ENCODE measurements at regions not wholly inside any gene's neighbourhood (a gene's known extent, or its start where the extent isn't known, plus 50 kb on each side); places are given as distances from the start of the nearest gene placed in this dataset.

DNA sequence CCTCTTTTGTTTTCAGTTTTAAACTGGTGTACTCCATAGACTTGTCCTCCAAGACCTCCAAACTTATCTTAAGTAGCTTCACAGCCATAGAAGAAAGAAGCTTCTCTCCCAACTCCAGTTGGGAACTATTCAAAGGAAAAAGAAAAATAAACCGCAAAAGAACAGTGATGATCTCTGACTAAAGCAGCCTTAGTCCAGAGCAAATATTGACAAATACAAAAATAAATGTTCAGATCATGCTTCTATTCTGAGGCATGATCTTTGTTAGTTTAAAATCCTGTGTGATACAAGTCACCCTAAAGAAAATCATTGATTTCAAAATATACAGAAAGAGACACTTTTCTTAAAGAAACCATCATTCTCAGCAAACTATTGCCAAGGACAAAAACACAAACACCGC is 373.0 kb upstream of the SMIM30 start:
- intact Hi-C loops (cut with micrococcal nuclease), result loop anchor here (5.0 kb wide), 1 partner anchor 514 kb away; no protein-coding TSS in a partner anchor
- H3K4ac ChIP-seq (ENCODE audit: low read depth, low read length), result no peak overlapping the region
- no peaks in the 10 kb centered on the region for H3K4me1 ChIP-seq (ENCODE audit: control insufficient read depth, insufficient read depth, low read length)
- no peak overlapping the region for H4K8ac ChIP-seq (ENCODE audit: low read depth in 2 of 2, low read length in 2 of 2)
- H4K5ac ChIP-seq (ENCODE audit: low read depth, low read length), result no peak overlapping the region
- H2AK5ac ChIP-seq (ENCODE audit: low read depth, low read length), result no peak overlapping the region
- peaks cover 2% of the 10 kb centered on the region; the same call in 1 of the 2 replicates for H3K9me3 ChIP-seq (ENCODE audit: control insufficient read depth, insufficient read depth, low read length)
- in situ Hi-C loops (cut with MboI; ENCODE audit: low sequenced_read_pairs), result no loop called here
- no peaks in the 10 kb centered on the region for H3K9me1 ChIP-seq (ENCODE audit: insufficient read depth, low read length)
- no peak for DNase-seq
- H2BK5ac ChIP-seq (ENCODE audit: low read depth, low read length, poor library complexity, severe bottlenecking), result no peak overlapping the region
- H2AK9ac ChIP-seq (replicated peaks; ENCODE audit: low read depth, low read length, poor library complexity), result no peak overlapping the region
- H2AFZ ChIP-seq (replicated peaks; ENCODE audit: low read length, poor library complexity), result no peak overlapping the region
- H4K91ac ChIP-seq (ENCODE audit: insufficient read depth, low read depth, low read length), result no peak overlapping the region
- no peak overlapping the region for H3K9ac ChIP-seq (ENCODE audit: low read depth, low read length)
- POLR2A ChIA-PET (ENCODE audit: unreplicated experiment), result no interaction called here
- no peak overlapping the region for H2BK120ac ChIP-seq (ENCODE audit: low read depth, low read length)
- no peaks in the 10 kb centered on the region for H3K79me1 ChIP-seq (ENCODE audit: low read depth in 1 of 2, low read length in 2 of 2)
- no peak for ATAC-seq (ENCODE audit: low read depth)
- TF ChIP-seq MXI1 (IDR thresholded peaks at IDR 0.05; ENCODE audit: borderline replicate concordance, low read depth, low read length) (no peak), CTCF (conservative IDR thresholded peaks at IDR 0.05; ENCODE audit: low read depth, low read length) (no peak), SMC3 (IDR thresholded peaks at IDR 0.05; ENCODE audit: low read depth, low read length) (no peak), USF2 (IDR thresholded peaks at IDR 0.05; ENCODE audit: low read depth, low read length) (no peak), CEBPB (IDR thresholded peaks at IDR 0.05; ENCODE audit: low read depth, low read length) (no peak), NFE2L2 (IDR thresholded peaks at IDR 0.05; ENCODE audit: low read depth, low read length) (no peak), POLR2A (IDR thresholded peaks at IDR 0.05; ENCODE audit: low read depth, low read length) (no peak)
- WGBS, 2 experiments (ENCODE audit: extremely low coverage in 2 of 2, insufficient read length in 1 of 2), result no CpG with 5 or more reads among the region's 2 CpGs
- no peak overlapping the region for H2BK20ac ChIP-seq (ENCODE audit: low read depth, low read length)
- no peak overlapping the region for H3K27ac ChIP-seq (ENCODE audit: insufficient read depth, low read length)
- no peak overlapping the region for H3K18ac ChIP-seq (ENCODE audit: low read depth, low read length)
- H3K27me3 ChIP-seq (ENCODE audit: control insufficient read depth, insufficient read depth, low read length), result no peaks in the 10 kb centered on the region
- no peaks in the 10 kb centered on the region for H3K36me3 ChIP-seq (ENCODE audit: control insufficient read depth, insufficient read depth, low read length)
- H3K4me3 ChIP-seq (ENCODE audit: insufficient read depth, low read depth, low read length), result no peak overlapping the region
- no peak overlapping the region for H3K23ac ChIP-seq (ENCODE audit: low read depth, low read length)
- dilution Hi-C loops (cut with HindIII; ENCODE audit: low sequenced_read_pairs, unreplicated experiment), result no loop called here
- H3K14ac ChIP-seq (replicated peaks; ENCODE audit: low read depth, low read length), result no peak overlapping the region
- no peak overlapping the region for H3K56ac ChIP-seq (ENCODE audit: extremely low read depth, insufficient read depth, low read length)
- CTCF ChIA-PET, result no interaction called here
- H3K4me2 ChIP-seq (ENCODE audit: low read depth, low read length), result no peak overlapping the region
- H2BK15ac ChIP-seq (ENCODE audit: low read depth, low read length), result no peak overlapping the region
- H4K20me1 ChIP-seq (ENCODE audit: insufficient read depth, low read length), result no peaks in the 10 kb centered on the region
- BruUV-seq (replicated peaks), result no TSS peak

Data from IMR-90 (cell line).